Mucosa of descending colon (tissue), 3 donors: ENCODE measurements at regions not wholly inside any gene's neighbourhood (a gene's known extent, or its start where the extent isn't known, plus 50 kb on each side); places are given as distances from the start of the nearest gene placed in this dataset.

Experiments used
- ATAC-seq: fragments of 200-7000 bp; cut with Tn5 transposase; one replicate; pipeline ENCODE4 v1.9.1; 2020; ENCODE audit warnings: mild to moderate bottlenecking, moderate library complexity
- DNase-seq, 3 donors: peaks; one replicate each; pipeline ENCODE4 v3.0.0-alpha.2; 2020
- H3K36me3 ChIP-seq: fragments of 200-600 bp; one replicate; pipeline ENCODE4 v1.8.0; 2021; ENCODE audit warnings: low read depth, mild to moderate bottlenecking
- H3K4me1 ChIP-seq: fragments of 200-600 bp; one replicate; pipeline ENCODE4 v1.8.0; 2021; ENCODE audit warnings: low read depth, mild to moderate bottlenecking
- H3K4me3 ChIP-seq: fragments of 200-600 bp; one replicate; pipeline ENCODE4 v1.8.0; 2021; ENCODE audit warnings: mild to moderate bottlenecking
- H3K9me3 ChIP-seq: fragments of 200-600 bp; one replicate; pipeline ENCODE4 v1.8.0; 2021; ENCODE audit warnings: mild to moderate bottlenecking
- intact Hi-C, 2 donors: fragments of 100-400 bp; cut with DNase I in 1 of 2; cut with micrococcal nuclease in 1 of 2; formaldehyde crosslinking; loops; one replicate each; pipeline versions ENCODE4 v1.11.0 to v1.11.1; 2022; cut with DNase I, micrococcal nuclease
- TF ChIP-seq, protein P1 (sequence below): fragments of 200-600 bp; IDR thresholded peaks from one replicate; pipeline ENCODE4 v1.8.0; 2022; ENCODE audit warnings: antibody characterized with exemption, mild to moderate bottlenecking
- donor health status: DM: no; HTN: no; CAD: no; lungs with moderate emphysema.
- donor health status: DM: no; HTN: no; CAD: no.
- donor health status: DM: no; HTN: yes; CAD: no.

DNA sequence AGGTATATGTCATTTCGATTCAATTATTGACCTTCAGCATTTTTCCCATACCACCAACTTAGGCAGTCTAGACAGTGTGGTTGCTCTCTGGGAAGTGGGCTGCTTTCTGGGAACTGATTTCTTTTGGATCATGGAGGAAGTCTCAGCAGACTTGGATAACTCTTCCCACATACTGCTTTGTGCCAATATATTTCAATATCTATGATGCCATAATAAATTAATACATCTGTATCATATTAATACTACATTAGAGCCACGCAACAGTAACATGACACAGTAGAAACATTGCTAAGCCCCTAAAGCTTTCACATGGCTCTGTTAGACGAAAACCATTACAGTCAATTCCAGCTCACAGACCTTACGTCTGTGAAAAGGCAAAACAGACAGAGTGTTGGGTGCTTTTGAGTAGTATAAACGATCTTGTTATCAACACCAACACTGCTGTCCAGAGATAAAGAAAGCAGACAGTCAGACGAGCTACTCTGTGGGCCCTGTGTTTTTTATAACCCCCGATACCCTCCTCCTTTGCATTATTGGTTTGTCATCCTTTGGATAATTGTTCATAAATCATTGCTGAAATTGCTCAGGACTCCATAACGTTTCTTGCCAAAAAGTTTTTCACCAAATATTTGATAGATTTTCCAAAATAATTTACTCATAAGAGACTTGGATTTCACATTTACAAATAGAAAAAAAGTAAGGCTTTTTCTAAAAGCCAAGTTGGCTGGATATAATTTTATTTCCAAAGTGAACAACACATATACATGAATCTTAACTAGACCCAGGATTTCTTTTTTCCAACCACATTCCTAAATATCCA is 439.7 kb downstream of the ADAMTS20 start:
- intact Hi-C loops = no loop called here
- no peaks in the 10 kb centered on the region for H3K4me1 ChIP-seq
- H3K4me3 ChIP-seq = no peak overlapping the region
- H3K9me3 ChIP-seq = peaks cover 6% of the 10 kb centered on the region
- DNase-seq (no peak), ATAC-seq (no peak)
- TF ChIP-seq, protein P1, sequence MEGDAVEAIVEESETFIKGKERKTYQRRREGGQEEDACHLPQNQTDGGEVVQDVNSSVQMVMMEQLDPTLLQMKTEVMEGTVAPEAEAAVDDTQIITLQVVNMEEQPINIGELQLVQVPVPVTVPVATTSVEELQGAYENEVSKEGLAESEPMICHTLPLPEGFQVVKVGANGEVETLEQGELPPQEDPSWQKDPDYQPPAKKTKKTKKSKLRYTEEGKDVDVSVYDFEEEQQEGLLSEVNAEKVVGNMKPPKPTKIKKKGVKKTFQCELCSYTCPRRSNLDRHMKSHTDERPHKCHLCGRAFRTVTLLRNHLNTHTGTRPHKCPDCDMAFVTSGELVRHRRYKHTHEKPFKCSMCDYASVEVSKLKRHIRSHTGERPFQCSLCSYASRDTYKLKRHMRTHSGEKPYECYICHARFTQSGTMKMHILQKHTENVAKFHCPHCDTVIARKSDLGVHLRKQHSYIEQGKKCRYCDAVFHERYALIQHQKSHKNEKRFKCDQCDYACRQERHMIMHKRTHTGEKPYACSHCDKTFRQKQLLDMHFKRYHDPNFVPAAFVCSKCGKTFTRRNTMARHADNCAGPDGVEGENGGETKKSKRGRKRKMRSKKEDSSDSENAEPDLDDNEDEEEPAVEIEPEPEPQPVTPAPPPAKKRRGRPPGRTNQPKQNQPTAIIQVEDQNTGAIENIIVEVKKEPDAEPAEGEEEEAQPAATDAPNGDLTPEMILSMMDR = no peak
- H3K36me3 ChIP-seq = no peaks in the 10 kb centered on the region

DNA sequence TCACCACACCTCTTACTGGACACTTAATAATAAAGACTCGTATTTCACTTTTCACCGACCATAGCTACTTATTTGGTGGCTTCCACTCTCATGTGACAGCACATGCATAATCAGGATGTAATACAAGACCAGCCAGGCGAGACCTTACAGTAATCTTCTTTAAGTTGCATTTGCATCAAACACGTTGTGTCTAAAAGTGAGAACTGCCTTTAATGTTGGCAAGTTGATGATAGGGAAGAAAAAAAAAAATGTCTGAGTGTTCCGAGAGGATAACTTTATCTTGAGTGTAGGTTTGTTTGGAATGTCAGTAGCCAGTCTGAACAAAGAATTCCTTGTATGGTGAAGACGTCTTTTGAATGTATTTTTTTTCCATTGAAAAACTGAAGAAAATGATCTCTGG is 440.4 kb downstream of the ADAMTS20 start:
- TF ChIP-seq, protein P1 = no peak
- Histone ChIP-seq H3K36me3 (no peaks in the 10 kb centered on the region), H3K9me3 (peaks cover 6% of the 10 kb centered on the region), H3K4me3 (no peak overlapping the region), H3K4me1 (no peaks in the 10 kb centered on the region)
- ATAC-seq = no peak
- intact Hi-C loops = no loop called here
- no peak for DNase-seq

DNA sequence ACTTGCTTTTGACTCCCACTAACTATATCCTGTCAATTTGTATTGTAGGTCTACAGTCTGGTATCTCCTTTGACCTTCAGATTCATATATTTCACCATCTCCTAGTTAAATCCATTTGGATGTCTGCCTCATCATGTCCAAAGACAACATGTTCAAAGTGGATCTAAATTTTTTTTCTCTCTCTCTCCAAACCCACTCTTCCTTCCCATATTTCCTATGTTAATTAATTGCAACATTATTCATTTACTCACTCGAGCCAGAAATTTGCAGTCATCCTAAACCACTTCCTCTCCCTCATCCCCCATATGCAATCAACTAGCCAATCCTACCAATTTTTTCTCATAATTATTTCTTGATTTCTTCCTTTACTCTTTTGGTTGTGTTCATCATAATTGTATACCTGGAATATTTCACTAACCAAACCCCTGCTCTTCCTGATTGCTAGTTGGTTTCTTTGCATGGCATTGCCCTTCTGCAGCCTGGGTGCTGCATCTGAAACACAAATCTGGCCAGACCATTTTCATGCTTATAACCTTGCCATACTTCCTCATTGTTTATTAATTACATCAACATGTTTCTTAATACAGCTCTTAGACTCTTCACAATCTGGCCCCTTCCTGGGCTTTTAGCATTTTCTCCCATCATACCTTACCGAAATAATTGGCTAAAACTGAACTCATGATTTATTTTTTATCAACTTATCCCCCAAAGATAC is 442.2 kb downstream of the ADAMTS20 start:
- DNase-seq = no peak
- intact Hi-C loops = no loop called here
- Histone ChIP-seq H3K4me3 (no peak overlapping the region), H3K4me1 (no peaks in the 10 kb centered on the region), H3K36me3 (no peaks in the 10 kb centered on the region), H3K9me3 (peaks cover 2% of the 10 kb centered on the region)
- ATAC-seq = no peak
- TF ChIP-seq, protein P1 = no peak

GRCh38 chr12:43108656-43109055 is 443.3 kb downstream of the ADAMTS20 start:
- no peaks in the 10 kb centered on the region for H3K4me1 ChIP-seq
- H3K36me3 ChIP-seq = no peaks in the 10 kb centered on the region
- ATAC-seq (no peak), DNase-seq (no peak)
- H3K9me3 ChIP-seq = peaks cover 4% of the 10 kb centered on the region
- TF ChIP-seq, protein P1 = no peak
- H3K4me3 ChIP-seq = no peak overlapping the region
- intact Hi-C loops = no loop called here

GRCh38 chr12:43107026-43107775 is 444.8 kb downstream of the ADAMTS20 start:
- Histone ChIP-seq H3K9me3 (peaks cover 4% of the 10 kb centered on the region), H3K36me3 (no peaks in the 10 kb centered on the region), H3K4me1 (no peaks in the 10 kb centered on the region), H3K4me3 (no peak overlapping the region)
- DNase-seq (no peak), ATAC-seq (no peak)
- intact Hi-C loops = no loop called here
- TF ChIP-seq, protein P1 = no peak
